ENCODE measurements at regions not wholly inside any gene's neighbourhood (a gene's known extent, or its start where the extent isn't known, plus 50 kb on each side); places are given as distances from the start of the nearest gene placed in this dataset.
"Not testable (repeated sequence)": the region's sequence is repeated elsewhere in the genome, so short reads cannot be mapped to it uniquely, and the experiment has no call there.

- DNase-seq (ENCODE audit: low spot score) = no peak
Observed at GRCh38 chr4:67038228-67038566, 507.1 kb downstream of the CENPC start.

- DNase-seq (ENCODE audit: low spot score) = no peak
Observed at GRCh38 chr4:67037504-67038227, 507.6 kb downstream of the CENPC start.

GRCh38 chr4:67036791-67037190, 508.5 kb downstream of the CENPC start:
- DNase-seq (ENCODE audit: low spot score) = no peak

GRCh38 chr4:67035986-67036385, 509.3 kb downstream of the CENPC start:
- DNase-seq (ENCODE audit: low spot score) = no peak

- DNase-seq (ENCODE audit: low spot score) = peak; percentile 2
Observed at GRCh38 chr4:67035501-67035900, 509.8 kb downstream of the CENPC start.

- no peak for DNase-seq (ENCODE audit: low spot score)
Observed at GRCh38 chr4:67030636-67031035, 514.7 kb downstream of the CENPC start.

- no peak for DNase-seq (ENCODE audit: low spot score)
Observed at GRCh38 chr4:67020438-67020797, 524.9 kb downstream of the CENPC start.

- no peak for DNase-seq (ENCODE audit: low spot score)
Observed at GRCh38 chr4:67019686-67020437, 525.4 kb downstream of the CENPC start.

GRCh38 chr4:67014592-67014991, 530.7 kb downstream of the CENPC start:
- peak; percentile 13 for DNase-seq (ENCODE audit: low spot score)

GRCh38 chr4:67006791-67007190, 538.5 kb downstream of the CENPC start:
- DNase-seq (ENCODE audit: low spot score) = no peak

GRCh38 chr4:66991521-66991920, 553.8 kb downstream of the CENPC start:
- no peak for DNase-seq (ENCODE audit: low spot score)

GRCh38 chr4:66974665-66975064, 570.6 kb downstream of the CENPC start:
- no peak for DNase-seq (ENCODE audit: low spot score)

- DNase-seq (ENCODE audit: low spot score) = no peak
Observed at GRCh38 chr4:66972087-66972486, 573.2 kb downstream of the CENPC start.

GRCh38 chr4:66964467-66964866, 580.8 kb downstream of the CENPC start:
- no peak for DNase-seq (ENCODE audit: low spot score)

GRCh38 chr4:66963084-66963483, 582.2 kb downstream of the CENPC start:
- DNase-seq (ENCODE audit: low spot score) = no peak

GRCh38 chr4:66959207-66959606, 586.1 kb downstream of the CENPC start:
- DNase-seq (ENCODE audit: low spot score) = no peak

- DNase-seq (ENCODE audit: low spot score) = no peak
Observed at GRCh38 chr4:66956852-66957251, 588.5 kb downstream of the CENPC start.

GRCh38 chr4:66956426-66956825, 588.9 kb downstream of the CENPC start:
- no peak for DNase-seq (ENCODE audit: low spot score)

- DNase-seq (ENCODE audit: low spot score) = no peak
Observed at GRCh38 chr4:66955784-66956183, 589.5 kb downstream of the CENPC start.

- no peak for DNase-seq (ENCODE audit: low spot score)
Observed at GRCh38 chr4:66949419-66949818, 595.9 kb downstream of the CENPC start.

- DNase-seq (ENCODE audit: low spot score) = no peak
Observed at GRCh38 chr4:66946761-66947160, 598.5 kb downstream of the CENPC start.

GRCh38 chr4:66943112-66943511, 602.2 kb downstream of the CENPC start:
- DNase-seq (ENCODE audit: low spot score) = no peak

GRCh38 chr4:66931981-66932380, 613.3 kb downstream of the CENPC start:
- not testable (repeated sequence) for DNase-seq (ENCODE audit: low spot score)

GRCh38 chr4:66930206-66930605, 615.1 kb downstream of the CENPC start:
- no peak for DNase-seq (ENCODE audit: low spot score)
